GM12878 (cell line): ENCODE measurements at regions not wholly inside any gene's neighbourhood (a gene's known extent, or its start where the extent isn't known, plus 50 kb on each side); places are given as distances from the start of the nearest gene placed in this dataset.
A peak's percentile ranks its signal among the peaks of the same experiment; 100 is the strongest.

ENCODE experiments used
- BCL3 ChIP-seq: IDR thresholded peaks from 2 replicates; pipeline ENCODE4 v1.6.1; 2011; ENCODE audit warnings: borderline replicate concordance, low read depth, mild to moderate bottlenecking, moderate library complexity, low read length; ENCODE audit not compliant: insufficient read depth, poor library complexity, severe bottlenecking
- CHD1 ChIP-seq: IDR thresholded peaks from 2 replicates; pipeline ENCODE4 v1.6.1; 2012; ENCODE audit warnings: low read depth, low read length, improper control_type of control experiment
- EGR1 ChIP-seq, 2 experiments: IDR thresholded peaks; 1 replicate in 1 of 2; 2 replicates in 1 of 2; pipeline ENCODE4 v1.6.1; 2011 to 2012; ENCODE audit warnings: low read depth in 2 of 2, low read length in 2 of 2, borderline replicate concordance in 1 of 2, mild to moderate bottlenecking in 1 of 2, moderate library complexity in 1 of 2
- ELK1 ChIP-seq: IDR thresholded peaks from 2 replicates; pipeline ENCODE4 v1.6.1; 2012; ENCODE audit warnings: low read depth, low read length, improper control_type of control experiment
- GABPA ChIP-seq: IDR thresholded peaks from 2 replicates; pipeline ENCODE4 v1.6.1; 2014; ENCODE audit warnings: antibody characterized with exemption, low read depth, mild to moderate bottlenecking, inconsistent platforms
- IKZF2 ChIP-seq, 2 experiments: fragments of 450-650 bp; IDR thresholded peaks; 2 replicates each; pipeline ENCODE4 v1.6.1; 2017; ENCODE audit warnings: mild to moderate bottlenecking in 2 of 2, moderate library complexity in 2 of 2
- JUNB ChIP-seq: IDR thresholded peaks from 2 replicates; pipeline ENCODE4 v1.6.1; 2016; ENCODE audit warnings: antibody characterized with exemption, mild to moderate bottlenecking
- KAT2A ChIP-seq: conservative IDR thresholded peaks from 2 replicates; pipeline ENCODE4 v1.6.1; 2011; ENCODE audit warnings: low read depth, low read length; ENCODE audit not compliant: control insufficient read depth
- KDM1A ChIP-seq: fragments of 200-600 bp; sonication (generic); IDR thresholded peaks from 2 replicates; pipeline ENCODE4 v1.6.1; 2016; ENCODE audit warnings: borderline replicate concordance
- KLF5 ChIP-seq: fragments of 450-650 bp; IDR thresholded peaks from 2 replicates; pipeline ENCODE4 v1.6.1; 2014; ENCODE audit warnings: mild to moderate bottlenecking; ENCODE audit not compliant: partially characterized antibody
- MYB ChIP-seq: fragments of 150-350 bp; IDR thresholded peaks from 2 replicates; pipeline ENCODE4 v1.6.1; 2014; ENCODE audit warnings: mild to moderate bottlenecking, low read depth, low read length, borderline replicate concordance
- NFYA ChIP-seq: IDR thresholded peaks from 2 replicates; pipeline ENCODE4 v1.6.1; 2011; ENCODE audit warnings: low read depth, mild to moderate bottlenecking, low read length, improper control_type of control experiment, borderline replicate concordance
- NKRF ChIP-seq: fragments of 450-650 bp; conservative IDR thresholded peaks from 2 replicates; pipeline ENCODE4 v1.6.1; 2017; ENCODE audit warnings: mild to moderate bottlenecking, moderate library complexity
- NR2F1 ChIP-seq: fragments of 450-650 bp; conservative IDR thresholded peaks from 2 replicates; pipeline ENCODE4 v1.6.1; 2017; ENCODE audit warnings: mild to moderate bottlenecking
- NRF1 ChIP-seq: conservative IDR thresholded peaks from 2 replicates; pipeline ENCODE4 v1.6.1; 2011; ENCODE audit warnings: mild to moderate bottlenecking, low read depth, low read length, improper control_type of control experiment
- PAX8 ChIP-seq: fragments of 450-650 bp; IDR thresholded peaks from 2 replicates; pipeline ENCODE4 v1.6.1; 2017; ENCODE audit warnings: mild to moderate bottlenecking, moderate library complexity
- PBX3 ChIP-seq: IDR thresholded peaks from 2 replicates; pipeline ENCODE4 v1.6.1; 2011; ENCODE audit warnings: mild to moderate bottlenecking, low read depth, low read length, moderate library complexity; ENCODE audit not compliant: insufficient replicate concordance
- RB1 ChIP-seq: fragments of 450-650 bp; formaldehyde crosslinking; IDR thresholded peaks from 2 replicates; pipeline ENCODE4 v1.6.1; 2017; ENCODE audit warnings: mild to moderate bottlenecking, borderline replicate concordance
- RCOR1 ChIP-seq: conservative IDR thresholded peaks from 2 replicates; pipeline ENCODE4 v1.6.1; 2012; ENCODE audit warnings: low read depth, low read length, improper control_type of control experiment
- SIX5 ChIP-seq: IDR thresholded peaks from 2 replicates; pipeline ENCODE4 v1.6.1; 2011; ENCODE audit warnings: mild to moderate bottlenecking, low read depth, low read length, moderate library complexity; ENCODE audit not compliant: severe bottlenecking
- SMARCA5 ChIP-seq: fragments of 450-650 bp; IDR thresholded peaks from 2 replicates; pipeline ENCODE4 v1.6.1; 2017; ENCODE audit warnings: mild to moderate bottlenecking
- SUPT20H ChIP-seq: IDR thresholded peaks from 2 replicates; pipeline ENCODE4 v1.6.1; 2011; ENCODE audit warnings: low read depth, mild to moderate bottlenecking, low read length, moderate library complexity, borderline replicate concordance; ENCODE audit not compliant: control insufficient read depth
- TARDBP ChIP-seq: IDR thresholded peaks from 2 replicates; pipeline ENCODE4 v1.6.1; 2016; ENCODE audit warnings: borderline replicate concordance
- TBL1XR1 ChIP-seq: IDR thresholded peaks from 2 replicates; pipeline ENCODE4 v1.6.1; 2012; ENCODE audit warnings: low read depth, low read length, improper control_type of control experiment
- TCF7 ChIP-seq: IDR thresholded peaks from 2 replicates; pipeline ENCODE4 v1.6.1; 2014; ENCODE audit warnings: antibody characterized with exemption, borderline replicate concordance
- YY1 ChIP-seq: IDR thresholded peaks from 2 replicates; pipeline ENCODE4 v1.6.1; 2011; ENCODE audit warnings: low read depth, mild to moderate bottlenecking, low read length
- ZNF622 ChIP-seq: fragments of 450-650 bp; IDR thresholded peaks from 2 replicates; pipeline ENCODE4 v1.6.1; 2017; ENCODE audit warnings: mild to moderate bottlenecking, inconsistent platforms

- TF ChIP-seq TBL1XR1 = no peak
- TF ChIP-seq YY1 = no peak
- TF ChIP-seq ZNF622 = no peak
- TF ChIP-seq KDM1A = no peak
- no peak for TF ChIP-seq CHD1
- no peak for TF ChIP-seq MYB
- TF ChIP-seq SMARCA5 = no peak
- no peak for TF ChIP-seq SUPT20H
- no peak for TF ChIP-seq EGR1 (IDR thresholded peaks at IDR 0.05; ENCODE audit: borderline replicate concordance in 1 of 2, low read depth in 2 of 2, low read length in 2 of 2)
- TF ChIP-seq KLF5 = no peak
- no peak for TF ChIP-seq TARDBP
- no peak for TF ChIP-seq TCF7
- no peak for TF ChIP-seq NFYA
- peak; percentile 35 to 43; a peak in 3 of 4 replicates for TF ChIP-seq IKZF2 (IDR thresholded peaks at IDR 0.05)
- TF ChIP-seq GABPA = no peak
- no peak for TF ChIP-seq BCL3
- TF ChIP-seq NKRF = 0 out of 2 replicates have a peak, but pooled peaks have one; percentile 6
- TF ChIP-seq PBX3 = no peak
- TF ChIP-seq JUNB = 0 out of 2 replicates have a peak, but pooled peaks have one; percentile 12
- TF ChIP-seq ELK1 = no peak
- TF ChIP-seq SIX5 = no peak
- no peak for TF ChIP-seq RB1
- no peak for TF ChIP-seq PAX8
- TF ChIP-seq KAT2A = no peak
- TF ChIP-seq NR2F1 = peak; percentile 40; the same call in 1 of the 2 replicates
- no peak for TF ChIP-seq RCOR1
- no peak for TF ChIP-seq NRF1
Observed at GRCh38 chr3:71955240-71956068, 170.5 kb upstream of the PROK2 start (continued).
